Stimulated activated CD4-positive, alpha-beta T cell treated with anti-CD3 and anti-CD28 coated beads, Interleukin-15, amount 100 ng/mL, for 48 hours (primary cell): ENCODE measurements at regions not wholly inside any gene's neighbourhood (a gene's known extent, or its start where the extent isn't known, plus 50 kb on each side); places are given as distances from the start of the nearest gene placed in this dataset.

Experiments used
- DNase-seq, 2 donors: peaks; one replicate each; pipeline ENCODE4 v3.0.0-alpha.2; 2020; ENCODE audit warnings: low read depth in 2 of 2

- no peak for DNase-seq
Observed at GRCh38 chr11:92659793-92660192, 309.7 kb upstream of the MTNR1B start.

- DNase-seq: no peak
Observed at GRCh38 chr11:92662601-92663360, 306.7 kb upstream of the MTNR1B start.

- DNase-seq: no peak
Observed at GRCh38 chr11:92663539-92663938, 305.9 kb upstream of the MTNR1B start.

DNA sequence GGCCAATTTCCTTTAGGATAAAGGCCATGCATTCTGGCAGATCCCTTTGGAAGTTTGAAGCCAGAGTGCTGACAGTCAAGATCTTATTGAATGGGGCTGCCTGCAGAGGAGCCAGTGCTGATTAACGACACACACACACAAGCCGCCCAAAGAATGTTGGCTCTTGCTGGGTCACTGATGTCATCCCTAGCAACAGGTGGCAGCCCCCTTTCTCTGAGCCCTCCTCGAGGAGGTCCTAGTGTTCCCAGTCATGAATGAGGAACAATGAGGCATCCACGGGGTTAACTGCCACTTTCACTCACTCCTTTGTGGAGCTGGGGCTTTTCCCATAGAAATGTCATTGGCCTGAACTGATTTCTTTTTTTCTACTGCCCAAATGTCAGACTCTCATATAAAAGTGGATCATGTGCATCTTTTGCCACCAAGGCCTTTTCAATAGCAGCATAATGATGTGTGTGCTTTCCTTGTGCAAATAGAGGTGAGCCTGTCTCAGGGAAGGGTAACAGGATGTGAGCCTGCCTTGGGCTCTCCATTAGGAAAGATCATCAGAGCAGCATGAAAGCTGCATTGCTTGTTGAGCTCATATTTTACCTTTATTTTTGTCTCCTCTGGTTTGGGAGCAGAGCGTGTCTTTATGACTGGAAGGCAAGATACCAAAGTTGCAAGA lies 301.8 kb upstream of the MTNR1B start:
- no peak for DNase-seq

DNA sequence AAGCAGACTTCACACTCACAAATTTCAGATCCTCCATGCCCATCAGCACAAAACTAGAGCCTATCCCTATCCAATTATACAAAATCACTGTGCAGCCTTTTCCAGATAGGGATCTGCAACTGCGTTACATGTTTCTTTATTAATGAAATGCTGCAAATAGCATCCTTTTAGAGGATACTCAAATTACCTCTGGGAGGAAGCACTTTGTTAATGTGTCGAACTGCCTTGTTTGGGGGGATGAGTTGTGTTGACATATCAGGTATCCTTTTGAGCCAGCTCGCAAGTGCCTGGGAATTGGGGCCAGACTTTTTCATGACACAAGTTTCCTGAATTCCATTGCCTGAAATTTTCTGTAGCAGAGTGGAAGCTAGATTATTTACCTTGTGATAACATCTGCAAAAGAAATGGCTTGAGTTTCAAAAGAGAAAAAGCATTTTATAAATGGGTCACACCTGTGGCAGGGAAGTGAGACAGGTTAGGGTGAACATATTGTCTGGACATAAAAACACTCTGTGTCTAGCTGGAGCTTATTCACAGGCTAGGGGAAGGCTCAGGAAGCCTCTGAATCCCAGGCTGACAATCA lies 299.1 kb upstream of the MTNR1B start:
- no peak for DNase-seq

- no peak for DNase-seq
Observed at GRCh38 chr11:92671081-92671480, 298.4 kb upstream of the MTNR1B start.

GRCh38 chr11:92675303-92675702 lies 294.1 kb upstream of the MTNR1B start:
- no peak for DNase-seq

DNA sequence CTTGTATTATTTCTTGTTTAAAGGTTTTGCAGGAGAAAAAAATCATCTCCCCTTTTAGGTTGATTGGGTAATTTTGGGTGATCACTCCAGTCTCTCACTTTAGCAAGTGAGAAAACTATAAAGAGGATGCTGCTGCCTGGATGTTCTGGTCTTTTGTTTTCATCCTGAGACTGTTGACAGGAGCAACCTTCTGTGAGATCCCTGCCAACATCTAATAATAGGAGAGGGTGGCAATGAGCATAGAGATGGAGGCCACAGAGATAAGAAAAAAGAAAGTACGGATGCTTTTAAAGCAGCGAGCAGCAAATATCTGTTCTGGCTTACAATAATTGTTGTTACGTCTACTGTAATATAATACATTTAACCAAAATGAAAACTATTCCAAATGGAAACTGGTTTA lies 293.6 kb upstream of the MTNR1B start:
- DNase-seq: no peak

DNA sequence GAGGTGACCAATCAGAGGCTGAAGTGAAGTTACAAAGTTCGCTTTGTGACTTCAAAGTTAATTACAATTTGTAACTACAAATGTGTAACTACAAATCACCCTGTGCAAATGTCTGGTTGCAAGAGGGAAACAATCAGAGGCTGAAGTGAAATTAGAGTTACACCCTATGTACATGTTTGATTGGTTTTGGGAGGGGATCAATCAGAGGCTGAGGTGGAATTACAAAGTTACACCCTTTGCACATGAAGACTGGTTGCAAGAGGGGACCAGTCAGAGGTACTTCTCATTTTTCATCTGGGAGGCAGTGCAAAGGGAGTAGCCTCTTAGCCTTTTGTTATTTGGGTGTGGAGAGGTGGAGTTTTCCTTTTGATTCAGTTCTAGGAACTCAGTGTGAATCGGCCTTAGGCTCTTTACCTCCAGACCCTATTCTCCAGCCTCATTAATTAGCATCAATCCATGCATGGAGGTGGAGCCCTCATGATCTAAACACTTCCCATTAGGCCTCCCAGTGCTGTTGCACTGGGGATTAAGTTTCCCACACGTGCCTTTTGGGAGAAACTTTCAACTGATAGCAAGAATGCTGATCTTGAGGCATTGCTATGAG lies 291.3 kb upstream of the MTNR1B start:
- no peak for DNase-seq

- no peak for DNase-seq
Observed at GRCh38 chr11:92681586-92681985, 287.9 kb upstream of the MTNR1B start.

- DNase-seq: no peak
Observed at GRCh38 chr11:92682136-92682535, 287.3 kb upstream of the MTNR1B start.

DNA sequence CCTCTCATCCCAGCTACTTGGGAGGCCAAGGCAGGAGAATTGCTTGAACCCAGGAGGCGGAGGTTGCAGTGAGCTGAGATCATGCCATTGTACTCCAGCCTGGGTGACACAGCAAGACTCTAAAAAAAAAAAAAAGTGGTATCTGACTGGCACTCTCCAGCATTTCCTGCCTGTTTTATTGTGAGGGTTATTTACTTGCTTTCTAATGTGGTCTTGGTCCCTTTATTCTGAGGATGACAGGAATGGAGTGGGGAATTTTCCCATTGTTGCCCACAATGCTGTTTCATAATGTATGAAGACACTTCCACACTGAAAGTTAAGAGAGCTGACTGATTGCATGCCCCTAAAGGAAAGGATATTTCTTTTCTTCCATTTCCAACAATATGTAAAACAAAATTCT lies 286.5 kb upstream of the MTNR1B start:
- DNase-seq: no peak

DNA sequence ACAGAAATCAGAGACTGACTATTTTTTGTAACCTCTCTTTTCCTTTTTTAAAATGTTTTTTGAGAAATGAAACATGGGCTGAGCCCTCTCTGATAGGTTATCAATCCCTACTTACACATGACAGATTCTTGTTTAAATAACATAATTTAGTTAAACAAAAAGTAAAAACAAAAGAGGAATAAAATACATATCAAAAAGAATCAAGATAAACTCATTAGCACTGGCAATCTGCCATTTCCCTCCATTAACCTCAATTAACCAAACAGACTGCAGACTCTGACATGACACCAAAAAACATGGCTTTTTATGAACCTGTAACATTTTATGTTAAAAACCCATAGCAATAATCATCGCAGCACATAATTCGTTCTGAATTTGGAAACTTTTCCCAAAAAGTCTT lies 284.4 kb upstream of the MTNR1B start:
- DNase-seq: no peak

- DNase-seq: no peak
Observed at GRCh38 chr11:92687724-92688123, 281.7 kb upstream of the MTNR1B start.

DNA sequence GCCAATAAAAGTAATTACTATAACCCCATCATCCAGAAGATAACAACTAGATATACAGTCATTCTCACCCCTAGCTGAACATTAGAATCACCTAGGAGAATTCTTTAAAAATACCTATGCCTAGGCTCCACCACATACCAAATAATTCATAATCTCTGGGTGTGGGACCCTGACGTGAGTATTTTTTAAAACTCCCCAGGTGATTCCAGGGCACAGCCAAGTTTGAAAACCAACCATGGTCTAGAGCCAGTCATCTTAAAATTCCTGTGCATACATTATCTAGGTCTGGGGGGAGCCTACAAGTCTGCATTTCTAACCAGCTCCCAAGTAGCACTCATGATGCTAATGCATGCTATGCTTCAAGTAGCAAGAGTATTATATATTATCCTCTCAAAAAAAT lies 281.0 kb upstream of the MTNR1B start:
- no peak for DNase-seq

DNA sequence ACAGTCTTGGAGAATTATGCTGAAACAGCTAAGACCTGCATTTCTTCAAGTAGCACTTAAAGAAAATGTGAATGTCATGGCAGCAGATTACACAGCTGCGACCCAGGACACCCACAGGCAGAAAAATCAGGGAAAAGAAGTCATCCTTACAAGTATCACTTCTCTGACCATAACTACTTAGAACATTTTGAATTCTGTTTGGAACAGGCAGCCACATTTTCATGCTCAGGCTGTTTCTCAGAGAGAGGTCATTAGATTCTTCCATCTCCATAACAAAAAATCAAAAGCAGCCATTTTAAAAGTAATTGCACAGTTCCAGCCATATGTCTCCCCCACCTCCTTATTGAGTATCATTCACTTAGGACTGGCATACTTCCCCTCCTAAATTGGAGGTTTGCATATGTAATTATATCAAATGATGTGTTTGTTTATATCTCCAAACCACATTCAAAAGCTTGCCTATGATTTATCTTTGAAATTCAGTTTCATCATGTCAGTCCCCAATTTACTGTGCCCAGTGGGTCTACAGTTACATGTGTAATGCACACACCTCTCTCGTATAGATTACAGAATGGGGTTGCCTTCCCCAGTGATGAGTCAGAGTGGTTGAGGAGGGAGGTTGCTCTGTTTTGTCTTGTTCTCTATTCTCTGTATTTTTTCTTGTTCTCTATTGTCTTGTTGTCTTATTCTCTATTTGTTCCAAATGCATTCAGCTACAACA lies 276.5 kb upstream of the MTNR1B start:
- DNase-seq: no peak

GRCh38 chr11:92696076-92696475 lies 273.4 kb upstream of the MTNR1B start:
- DNase-seq: no peak

DNA sequence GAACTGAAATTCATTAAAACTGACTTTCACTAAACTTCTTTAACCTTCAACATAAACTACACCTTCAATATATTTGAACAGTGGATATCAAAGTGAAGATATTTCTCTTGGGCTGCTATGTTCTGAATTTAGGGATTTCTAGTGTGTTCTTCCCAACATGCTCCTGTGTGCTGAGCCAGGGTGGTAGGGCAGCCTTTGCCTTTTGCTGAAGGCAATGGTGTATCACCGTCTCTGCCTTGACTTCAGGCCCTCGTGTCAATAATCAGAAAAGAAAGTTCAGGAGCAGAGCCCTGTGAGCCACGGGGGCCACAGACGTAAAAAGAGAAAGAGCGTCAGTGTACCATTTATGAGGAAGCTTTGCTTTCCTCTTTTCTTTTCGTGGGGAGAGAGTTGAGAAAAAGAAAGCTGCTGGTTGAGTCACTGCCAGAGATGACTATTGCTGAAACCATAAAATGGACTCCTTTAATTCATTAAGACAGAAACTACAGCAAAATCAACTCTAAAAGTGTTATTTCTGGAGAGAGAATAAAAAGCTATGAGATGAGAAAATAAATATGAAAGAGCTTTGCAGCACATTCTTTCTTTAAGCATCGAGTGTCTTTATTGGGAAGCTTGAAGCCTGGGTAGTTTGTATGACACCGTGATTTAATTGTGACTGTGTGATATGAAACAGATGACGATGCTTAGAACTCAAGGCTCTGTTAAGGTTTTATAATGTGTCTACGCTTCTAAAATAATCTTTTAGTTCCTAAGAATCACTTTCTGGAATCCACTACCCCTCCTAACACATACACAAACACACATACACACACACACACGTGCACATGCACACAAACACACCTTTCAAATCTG lies 271.8 kb upstream of the MTNR1B start:
- DNase-seq: no peak

DNA sequence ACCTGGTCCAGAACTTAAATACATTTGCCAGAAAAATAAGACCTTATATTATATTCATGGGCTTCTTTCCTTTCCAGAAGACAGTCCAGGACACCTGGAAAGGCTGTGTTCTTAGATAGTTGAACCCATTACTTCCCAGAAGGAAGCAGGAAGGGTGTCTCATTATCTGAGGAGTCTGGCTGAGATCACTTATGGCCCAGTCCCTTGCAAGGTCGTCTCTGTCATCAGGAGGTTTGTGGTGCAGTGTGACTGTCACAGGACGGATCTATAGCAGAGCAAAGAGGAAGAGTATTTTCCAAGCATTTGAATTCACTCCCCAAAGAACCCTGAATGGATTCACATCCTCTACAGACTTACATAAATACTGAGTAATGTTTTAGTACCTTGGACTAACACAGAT lies 270.7 kb upstream of the MTNR1B start:
- DNase-seq: no peak

DNA sequence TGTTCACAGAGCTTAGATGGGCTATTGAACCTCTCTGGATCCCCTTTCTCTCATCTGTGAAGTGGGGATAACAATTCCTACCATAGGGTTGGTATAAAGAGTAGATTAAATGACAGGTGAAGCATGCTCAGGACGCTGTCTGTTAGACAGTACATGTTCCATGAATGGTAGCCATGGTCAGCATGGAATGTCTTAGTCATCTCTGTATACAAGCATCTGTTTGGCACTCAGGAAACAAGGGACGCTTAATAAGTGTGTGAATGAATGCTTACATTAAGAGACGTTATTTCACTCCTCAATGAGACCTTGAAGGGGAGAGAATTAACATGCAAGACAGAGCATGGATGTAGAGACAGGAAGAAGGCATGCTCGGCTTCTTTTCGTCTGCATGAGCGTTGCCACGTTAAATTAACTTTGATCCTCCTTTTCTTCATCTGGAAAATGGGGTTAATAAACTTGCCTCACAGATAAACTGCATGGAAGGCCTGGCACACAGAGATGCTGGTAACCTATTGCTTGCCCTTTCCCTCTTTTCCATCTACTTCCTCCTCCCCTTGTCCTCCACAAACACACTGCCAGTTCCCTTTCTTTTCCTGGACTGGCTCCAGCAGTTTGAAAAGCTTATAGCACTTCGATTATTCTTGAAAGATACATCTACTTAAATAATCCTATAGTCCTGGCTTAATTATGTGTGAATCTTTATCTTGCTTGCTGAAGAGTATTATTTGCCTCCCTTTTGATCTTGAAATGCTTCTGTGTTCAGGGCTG lies 267.2 kb upstream of the MTNR1B start:
- no peak for DNase-seq
